Tibial nerve (tissue), 4 donors: ENCODE measurements at regions not wholly inside any gene's neighbourhood (a gene's known extent, or its start where the extent isn't known, plus 50 kb on each side); places are given as distances from the start of the nearest gene placed in this dataset.

Source experiments
- DNase-seq, 2 donors: peaks; one replicate each; pipeline ENCODE4 v3.0.0-alpha.2; 2019; ENCODE audit warnings: low spot score in 2 of 2
- H3K27ac ChIP-seq, 4 donors: fragments of 200-600 bp; sonication (generic) in 3 of 4; one replicate each; pipeline ENCODE4 v1.5.1; 2017 to 2019; ENCODE audit warnings: mild to moderate bottlenecking in 1 of 4
- H3K27me3 ChIP-seq, 2 donors: fragments of 200-600 bp; sonication (generic) in 1 of 2; one replicate each; pipeline versions ENCODE4 v1.5.1 to v1.6.0; 2017 to 2019
- H3K36me3 ChIP-seq, 3 donors: fragments of 200-600 bp; sonication (generic); one replicate each; pipeline ENCODE4 v1.5.1; 2018 to 2019
- H3K4me1 ChIP-seq, 4 donors: fragments of 200-600 bp; sonication (generic) in 3 of 4; one replicate each; pipeline ENCODE4 v1.5.1; 2017 to 2019
- H3K4me3 ChIP-seq, 4 donors: fragments of 200-600 bp; sonication (generic) in 3 of 4; one replicate each; pipeline ENCODE4 v1.5.1; 2017 to 2019; ENCODE audit warnings: mild to moderate bottlenecking in 1 of 4, moderate library complexity in 1 of 4
- H3K9me3 ChIP-seq, 4 donors: fragments of 200-600 bp; sonication (generic) in 3 of 4; one replicate each; pipeline ENCODE4 v1.5.1; 2017 to 2019
- CTCF ChIP-seq, 5 experiments: fragments of 200-600 bp in 3 of 5; fragments of 450-650 bp in 2 of 5; sonication (generic) in 3 of 5; IDR thresholded peaks; one replicate each; pipeline ENCODE4 v1.5.1; 2016 to 2019; ENCODE audit warnings: antibody characterized with exemption in 5 of 5, mild to moderate bottlenecking in 3 of 5, moderate library complexity in 2 of 5
- EP300 ChIP-seq, 2 donors: sonication (generic); formaldehyde crosslinking; IDR thresholded peaks; one replicate each; pipeline ENCODE4 v1.6.1; 2017; ENCODE audit warnings: antibody characterized with exemption in 2 of 2, mild to moderate bottlenecking in 1 of 2
- POLR2A ChIP-seq, 2 donors: fragments of 450-650 bp; IDR thresholded peaks; one replicate each; pipeline ENCODE4 v1.6.1; 2017; ENCODE audit warnings: antibody characterized with exemption in 2 of 2, mild to moderate bottlenecking in 2 of 2, moderate library complexity in 2 of 2
- WGBS, 2 donors: methylation state at CpG; one replicate each; pipeline ENCODE4 v1.1.5; 2018; 5-methylcytosine and 5-hydroxymethylcytosine counted together

GRCh38 chr18:28771849-28772248, 594.9 kb upstream of the CDH2 start:
- TF ChIP-seq POLR2A (IDR thresholded peaks at IDR 0.05) (no peak), EP300 (IDR thresholded peaks at IDR 0.05) (no peak), CTCF (IDR thresholded peaks at IDR 0.05) (no peak)
- no peaks in the 10 kb centered on the region for H3K36me3 ChIP-seq
- no peak for DNase-seq
- 26 to 36% methylated on average over 3 of the region's 3 CpGs for WGBS, 2 donors
- peaks cover 0 to 4% (median 0%) of the 10 kb centered on the region in 4 donors for H3K4me1 ChIP-seq
- no peaks in the 10 kb centered on the region for H3K9me3 ChIP-seq
- no peaks in the 10 kb centered on the region for H3K27me3 ChIP-seq
- no peak overlapping the region for H3K27ac ChIP-seq
- no peak overlapping the region for H3K4me3 ChIP-seq

- TF ChIP-seq CTCF (IDR thresholded peaks at IDR 0.05) (no peak), EP300 (IDR thresholded peaks at IDR 0.05) (no peak), POLR2A (IDR thresholded peaks at IDR 0.05) (no peak)
- H3K27me3 ChIP-seq, result no peaks in the 10 kb centered on the region
- 42 to 56% methylated on average over 8 of the region's 8 CpGs for WGBS, 2 donors
- H3K36me3 ChIP-seq, result no peaks in the 10 kb centered on the region
- no peak overlapping the region for H3K4me3 ChIP-seq
- DNase-seq, result no peak
- no peaks in the 10 kb centered on the region for H3K9me3 ChIP-seq
- peak overlapping the region in 1 of 4 donors; percentile 47 for H3K27ac ChIP-seq
- H3K4me1 ChIP-seq, result peaks cover 0 to 4% (median 0%) of the 10 kb centered on the region in 4 donors
Observed at GRCh38 chr18:28768791-28769768, 592.1 kb upstream of the CDH2 start.

GRCh38 chr18:28767727-28768211, 590.8 kb upstream of the CDH2 start:
- no peak for TF ChIP-seq CTCF (IDR thresholded peaks at IDR 0.05)
- no peak for TF ChIP-seq POLR2A (IDR thresholded peaks at IDR 0.05)
- no peak for TF ChIP-seq EP300 (IDR thresholded peaks at IDR 0.05)
- H3K36me3 ChIP-seq, result no peaks in the 10 kb centered on the region
- peak overlapping the region in 1 of 4 donors; percentile 28 for H3K27ac ChIP-seq
- peaks cover 0 to 4% (median 0%) of the 10 kb centered on the region in 4 donors for H3K4me1 ChIP-seq
- H3K9me3 ChIP-seq, result no peaks in the 10 kb centered on the region
- 57 to 67% methylated on average over 2 of the region's 2 CpGs for WGBS, 2 donors
- no peaks in the 10 kb centered on the region for H3K27me3 ChIP-seq
- DNase-seq, result no peak
- no peak overlapping the region for H3K4me3 ChIP-seq

GRCh38 chr18:28767201-28767600, 590.3 kb upstream of the CDH2 start:
- WGBS, 2 donors, result 90 to 100% methylated on average over 1 of the region's 1 CpG
- no peaks in the 10 kb centered on the region for H3K27me3 ChIP-seq
- peaks cover 0 to 3% (median 0%) of the 10 kb centered on the region in 4 donors for H3K4me1 ChIP-seq
- H3K9me3 ChIP-seq, result no peaks in the 10 kb centered on the region
- no peak for DNase-seq
- TF ChIP-seq POLR2A (IDR thresholded peaks at IDR 0.05) (no peak), EP300 (IDR thresholded peaks at IDR 0.05) (no peak), CTCF (IDR thresholded peaks at IDR 0.05) (no peak)
- no peak overlapping the region for H3K4me3 ChIP-seq
- no peaks in the 10 kb centered on the region for H3K36me3 ChIP-seq
- H3K27ac ChIP-seq, result no peak overlapping the region

- H3K9me3 ChIP-seq, result no peaks in the 10 kb centered on the region
- H3K4me1 ChIP-seq, result no peaks in the 10 kb centered on the region
- H3K27ac ChIP-seq, result no peak overlapping the region
- no peak overlapping the region for H3K4me3 ChIP-seq
- no peak for DNase-seq
- no peak for TF ChIP-seq CTCF (IDR thresholded peaks at IDR 0.05)
- no peak for TF ChIP-seq POLR2A (IDR thresholded peaks at IDR 0.05)
- TF ChIP-seq EP300 (IDR thresholded peaks at IDR 0.05), result no peak
- H3K27me3 ChIP-seq, result no peaks in the 10 kb centered on the region
- H3K36me3 ChIP-seq, result no peaks in the 10 kb centered on the region
Observed at GRCh38 chr18:28766721-28767120, 589.8 kb upstream of the CDH2 start.
